Activated T-cell treated with anti-CD3 and anti-CD28 coated beads, Interleukin-2, amount 50 U/mL, for 4 hours (primary cell): ENCODE measurements at regions not wholly inside any gene's neighbourhood (a gene's known extent, or its start where the extent isn't known, plus 50 kb on each side); places are given as distances from the start of the nearest gene placed in this dataset.

Experiments
- ATAC-seq, 2 donors: fragments of 200-7000 bp; cut with Tn5 transposase; one replicate each; pipeline ENCODE4 v1.10.0; 2021
- DNase-seq: peaks from one replicate; pipeline ENCODE4 v3.0.0-alpha.2; 2020
- H3K27me3 Mint-ChIP-seq: one replicate; pipeline ENCODE4 v1.8.0; 2021; ENCODE audit warnings: low read depth, mixed read lengths
- H3K36me3 Mint-ChIP-seq: one replicate; pipeline ENCODE4 v1.8.0; 2022; ENCODE audit warnings: mixed read lengths; ENCODE audit not compliant: insufficient read depth
- H3K4me1 Mint-ChIP-seq: one replicate; pipeline ENCODE4 v1.8.0; 2021; ENCODE audit warnings: low read depth, mixed read lengths
- H3K4me3 Mint-ChIP-seq: one replicate; pipeline ENCODE4 v1.8.0; 2021; ENCODE audit warnings: mild to moderate bottlenecking, moderate library complexity, mixed read lengths
- H3K9me3 Mint-ChIP-seq: one replicate; pipeline ENCODE4 v1.8.0; 2021; ENCODE audit warnings: mixed read lengths

DNA sequence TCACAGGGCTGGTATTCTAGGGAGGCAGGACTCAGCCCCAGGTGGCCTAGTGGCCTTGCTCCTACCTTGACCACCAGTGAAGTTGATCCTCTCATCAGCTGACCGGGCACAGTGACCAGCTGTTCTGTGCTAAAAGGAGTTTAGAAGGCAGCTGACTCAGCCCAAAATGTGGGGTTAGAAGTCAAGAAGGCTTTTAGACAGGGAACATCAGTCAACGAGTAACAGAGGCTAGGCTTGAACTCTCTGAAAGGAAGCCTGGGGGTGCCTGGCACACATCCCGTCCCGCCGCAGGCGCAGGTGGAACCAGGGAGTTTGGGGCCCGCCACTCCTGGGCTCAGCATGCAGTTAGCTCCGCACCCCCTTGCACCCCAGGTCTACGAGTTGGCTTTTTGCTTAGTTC lies 114.9 kb upstream of the SLC45A1 start:
- ATAC-seq: no peak
- Mint-ChIP-seq H3K27me3 (peaks cover 2% of the 10 kb centered on the region), H3K36me3 (no peaks in the 10 kb centered on the region), H3K4me1 (peaks cover 4% of the 10 kb centered on the region), H3K9me3 (no peaks in the 10 kb centered on the region), H3K4me3 (no peak overlapping the region)
- no peak for DNase-seq

DNA sequence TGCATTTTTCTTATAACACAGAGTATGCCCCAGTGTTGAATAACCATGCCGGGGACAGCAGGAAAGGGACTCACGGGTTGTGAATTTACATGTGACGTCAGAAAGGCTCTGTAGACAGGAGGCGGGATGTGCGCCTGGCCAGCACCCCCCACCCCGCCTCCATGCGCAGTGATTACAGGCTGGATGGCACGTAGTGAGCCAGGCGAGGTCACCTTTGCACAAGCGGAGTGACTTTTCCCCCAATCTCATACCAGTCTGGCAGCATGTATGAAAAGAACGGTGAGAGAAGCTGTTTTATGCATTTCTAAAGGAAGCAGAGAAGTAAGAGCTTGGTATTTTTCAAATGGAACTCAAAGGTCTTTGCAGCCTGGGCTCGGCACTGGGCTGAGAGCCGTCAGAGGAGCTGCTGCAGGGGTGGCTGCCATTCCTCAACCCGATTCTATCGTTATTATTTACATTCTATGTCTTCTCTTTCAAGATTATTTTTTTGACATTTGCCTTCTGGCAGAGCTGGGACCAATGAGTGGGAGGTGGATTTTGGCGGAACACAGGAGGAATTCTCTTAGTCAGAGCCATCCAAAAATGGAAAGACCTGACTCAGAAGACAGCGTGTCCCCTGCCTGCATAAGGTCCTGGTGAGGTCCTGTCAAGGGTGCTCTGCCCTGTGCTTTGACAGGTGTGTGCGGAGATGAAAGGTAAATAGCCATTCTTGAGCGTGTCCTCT lies 115.6 kb upstream of the SLC45A1 start:
- Mint-ChIP-seq H3K4me1 (peaks cover 9% of the 10 kb centered on the region), H3K27me3 (peaks cover 2% of the 10 kb centered on the region), H3K36me3 (no peaks in the 10 kb centered on the region), H3K4me3 (no peak overlapping the region), H3K9me3 (no peaks in the 10 kb centered on the region)
- DNase-seq: no peak
- ATAC-seq: no peak

GRCh38 chr1:8201331-8201861 lies 116.5 kb upstream of the SLC45A1 start:
- no peak overlapping the region for H3K4me3 Mint-ChIP-seq
- no peak for DNase-seq
- peaks cover 2% of the 10 kb centered on the region for H3K27me3 Mint-ChIP-seq
- ATAC-seq: no peak
- no peaks in the 10 kb centered on the region for H3K9me3 Mint-ChIP-seq
- no peaks in the 10 kb centered on the region for H3K36me3 Mint-ChIP-seq
- peaks cover 9% of the 10 kb centered on the region for H3K4me1 Mint-ChIP-seq

GRCh38 chr1:8200317-8201115 lies 117.4 kb upstream of the SLC45A1 start:
- Mint-ChIP-seq H3K27me3 (peaks cover 2% of the 10 kb centered on the region), H3K9me3 (no peaks in the 10 kb centered on the region), H3K4me3 (no peak overlapping the region), H3K4me1 (peaks cover 9% of the 10 kb centered on the region), H3K36me3 (no peaks in the 10 kb centered on the region)
- ATAC-seq (no peak), DNase-seq (no peak)

DNA sequence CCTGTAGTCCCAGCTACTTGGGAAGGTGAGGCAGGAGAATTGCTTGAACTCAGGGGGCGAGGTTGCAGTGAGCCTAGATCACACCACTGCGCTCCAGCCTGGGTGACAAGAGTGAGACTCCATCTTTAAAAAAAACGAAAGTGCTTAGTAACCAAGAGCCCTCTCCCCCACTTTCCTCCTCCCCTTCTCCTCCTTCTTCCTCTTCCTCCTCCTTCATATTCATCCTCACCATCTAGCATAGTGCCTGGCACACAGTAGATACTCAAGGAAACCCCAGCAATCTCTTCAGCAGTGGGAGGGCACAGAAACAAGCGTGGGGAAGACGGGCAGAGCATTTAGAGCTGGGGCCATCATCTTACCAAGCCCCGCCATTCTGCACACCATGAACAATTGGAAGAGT lies 119.4 kb upstream of the SLC45A1 start:
- Mint-ChIP-seq H3K4me1 (peaks cover 19% of the 10 kb centered on the region), H3K36me3 (no peaks in the 10 kb centered on the region), H3K4me3 (no peak overlapping the region), H3K27me3 (peaks cover 2% of the 10 kb centered on the region), H3K9me3 (no peaks in the 10 kb centered on the region)
- no peak for ATAC-seq
- DNase-seq: no peak

DNA sequence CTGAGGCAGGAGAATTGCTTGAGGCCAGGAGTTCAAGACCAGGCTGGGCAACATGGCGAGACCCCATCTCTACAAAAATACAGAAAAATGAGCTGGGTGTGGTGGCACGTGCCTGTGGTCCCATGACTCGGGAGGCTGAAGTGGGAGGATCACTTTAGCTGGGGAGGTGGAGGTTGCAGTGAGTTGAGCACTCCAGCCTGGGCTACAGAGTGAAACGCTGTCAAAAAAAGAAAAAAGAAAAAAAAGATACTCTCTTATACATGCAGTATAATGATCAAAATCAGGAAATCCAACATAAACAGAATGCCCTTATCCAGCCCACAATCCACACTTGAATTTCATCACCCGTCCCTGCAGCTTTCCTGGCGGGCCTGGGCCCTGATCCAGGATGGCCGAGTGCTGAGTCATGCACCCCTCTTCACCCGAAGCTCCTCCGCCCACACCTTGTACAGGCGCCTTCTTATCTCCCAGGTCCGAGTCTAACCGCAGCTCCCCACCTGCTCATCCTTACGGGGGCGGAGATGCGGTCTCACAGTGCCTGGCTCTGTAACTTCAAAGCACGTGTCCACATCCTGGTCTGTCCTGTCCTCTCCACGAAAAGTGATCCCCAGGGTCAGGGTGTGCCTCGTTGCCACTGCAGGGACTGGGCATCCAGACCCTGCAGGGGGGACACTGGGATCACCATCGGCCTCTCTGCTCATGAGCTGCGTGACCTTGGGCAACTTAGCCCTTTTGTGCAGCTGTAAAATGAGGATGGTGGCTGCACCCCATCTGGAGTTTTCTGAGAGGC lies 120.2 kb upstream of the SLC45A1 start:
- ATAC-seq (no peak), DNase-seq (no peak)
- Mint-ChIP-seq H3K4me3 (no peak overlapping the region), H3K36me3 (no peaks in the 10 kb centered on the region), H3K4me1 (peaks cover 19% of the 10 kb centered on the region), H3K27me3 (peaks cover 2% of the 10 kb centered on the region), H3K9me3 (no peaks in the 10 kb centered on the region)

DNA sequence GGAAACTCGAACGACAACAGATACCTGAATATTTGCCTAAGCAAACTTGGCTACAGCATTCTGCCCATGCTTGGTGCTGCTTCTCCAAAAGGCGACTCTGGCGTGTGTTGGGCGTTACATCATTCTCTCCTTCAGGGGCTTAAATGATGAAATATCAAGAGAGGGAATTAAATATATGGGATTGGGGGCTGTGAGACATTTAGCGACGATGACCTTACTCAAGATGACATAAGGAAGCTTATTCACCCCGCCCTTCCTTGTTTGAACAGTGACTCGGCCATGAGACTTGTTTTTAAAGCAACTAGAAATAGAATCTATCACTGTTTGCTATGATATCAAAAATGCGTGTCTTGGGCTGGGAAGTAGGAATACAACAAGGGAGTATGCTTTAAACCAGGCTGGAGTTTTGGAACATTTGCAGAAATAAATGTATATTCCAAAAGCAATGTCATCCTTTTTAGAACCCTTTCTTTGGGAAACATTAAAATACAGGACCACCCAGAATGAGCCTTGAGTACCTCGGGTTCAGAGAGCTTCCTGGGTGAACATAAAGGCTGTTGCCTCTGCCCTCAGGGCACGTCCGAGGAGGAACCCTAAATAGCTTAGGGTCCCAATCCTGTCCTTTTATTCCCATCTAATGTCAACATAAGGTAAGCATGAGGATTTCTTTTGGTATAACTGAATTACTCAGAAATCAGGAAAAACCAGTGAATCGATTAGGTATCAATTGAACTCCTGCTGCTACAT lies 123.3 kb upstream of the SLC45A1 start:
- DNase-seq (no peak), ATAC-seq (no peak)
- no peak overlapping the region for H3K4me3 Mint-ChIP-seq
- no peaks in the 10 kb centered on the region for H3K36me3 Mint-ChIP-seq
- no peaks in the 10 kb centered on the region for H3K27me3 Mint-ChIP-seq
- H3K9me3 Mint-ChIP-seq: no peaks in the 10 kb centered on the region
- peaks cover 17% of the 10 kb centered on the region for H3K4me1 Mint-ChIP-seq

DNA sequence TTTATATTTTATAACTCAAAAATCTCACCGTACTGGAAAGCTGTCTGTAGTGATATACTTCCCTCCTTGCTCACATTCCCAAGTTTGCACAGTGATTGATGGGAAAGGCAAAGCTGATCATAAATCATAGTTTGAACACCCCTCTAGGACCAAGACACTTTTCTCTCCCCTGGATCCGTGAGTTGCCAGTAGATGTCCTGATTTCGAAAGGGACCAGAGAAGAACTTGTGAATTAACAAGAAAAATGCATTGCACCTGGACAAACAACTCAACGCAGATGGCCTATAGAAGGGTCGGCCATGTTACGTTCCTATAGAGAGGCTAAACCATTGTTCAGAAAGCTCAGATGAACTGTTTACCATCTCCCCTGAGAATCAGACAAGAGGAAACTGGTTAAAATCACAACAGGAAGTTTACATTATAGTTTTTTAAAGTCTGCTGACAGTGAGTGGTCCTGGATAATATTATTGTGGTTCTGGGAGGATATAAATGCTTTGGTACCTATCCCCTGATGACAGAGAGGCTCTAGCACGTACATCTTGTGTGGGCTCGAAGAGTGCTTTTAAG lies 124.0 kb upstream of the SLC45A1 start:
- H3K36me3 Mint-ChIP-seq: no peaks in the 10 kb centered on the region
- ATAC-seq (no peak), DNase-seq (no peak)
- peaks cover 17% of the 10 kb centered on the region for H3K4me1 Mint-ChIP-seq
- H3K4me3 Mint-ChIP-seq: no peak overlapping the region
- no peaks in the 10 kb centered on the region for H3K27me3 Mint-ChIP-seq
- no peaks in the 10 kb centered on the region for H3K9me3 Mint-ChIP-seq

- Mint-ChIP-seq H3K4me1 (peaks cover 10% of the 10 kb centered on the region), H3K9me3 (no peaks in the 10 kb centered on the region), H3K36me3 (no peaks in the 10 kb centered on the region), H3K27me3 (no peaks in the 10 kb centered on the region), H3K4me3 (no peak overlapping the region)
- ATAC-seq (no peak), DNase-seq (no peak)
Measured at GRCh38 chr1:8191474-8191873, 126.4 kb upstream of the SLC45A1 start.

DNA sequence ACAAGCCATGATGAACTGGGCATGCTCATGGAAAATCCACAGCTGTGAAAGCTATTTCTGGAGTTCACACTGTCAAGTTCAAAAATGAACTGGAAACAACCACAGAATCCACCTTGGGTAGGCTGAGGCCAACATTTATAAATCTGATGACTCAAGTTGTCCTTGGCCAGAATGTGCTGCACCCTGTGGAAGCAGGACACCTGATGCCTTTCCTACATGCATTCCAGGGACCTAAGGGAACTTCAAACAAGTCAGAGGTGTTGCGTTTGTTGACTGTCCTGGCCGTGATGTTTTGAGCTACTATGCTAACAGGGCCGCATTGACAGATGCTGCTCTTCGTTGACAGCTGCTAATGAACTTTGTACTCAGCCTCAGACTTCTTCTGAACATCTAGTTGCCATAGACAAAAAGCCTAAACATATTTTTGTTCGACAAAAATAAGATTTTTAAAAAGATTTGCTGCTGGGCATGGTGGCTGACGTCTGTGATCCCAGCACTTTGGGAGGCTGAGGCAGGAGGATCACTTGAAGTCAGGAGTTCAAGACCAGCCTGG lies 127.9 kb upstream of the SLC45A1 start:
- Mint-ChIP-seq H3K4me1 (peaks cover 10% of the 10 kb centered on the region), H3K36me3 (no peaks in the 10 kb centered on the region), H3K27me3 (no peaks in the 10 kb centered on the region), H3K9me3 (no peaks in the 10 kb centered on the region), H3K4me3 (no peak overlapping the region)
- DNase-seq (no peak), ATAC-seq (no peak)

GRCh38 chr1:8185400-8185799 lies 132.5 kb upstream of the SLC45A1 start:
- H3K27me3 Mint-ChIP-seq: no peaks in the 10 kb centered on the region
- no peaks in the 10 kb centered on the region for H3K36me3 Mint-ChIP-seq
- H3K9me3 Mint-ChIP-seq: no peaks in the 10 kb centered on the region
- H3K4me3 Mint-ChIP-seq: no peak overlapping the region
- H3K4me1 Mint-ChIP-seq: peaks cover 19% of the 10 kb centered on the region
- DNase-seq (no peak), ATAC-seq (no peak)

- Mint-ChIP-seq H3K27me3 (no peaks in the 10 kb centered on the region), H3K4me3 (no peak overlapping the region), H3K36me3 (no peaks in the 10 kb centered on the region), H3K9me3 (peaks cover 8% of the 10 kb centered on the region), H3K4me1 (peaks cover 19% of the 10 kb centered on the region)
- DNase-seq (no peak), ATAC-seq (no peak)
Measured at GRCh38 chr1:8184301-8184700, 133.6 kb upstream of the SLC45A1 start.

- Mint-ChIP-seq H3K9me3 (peaks cover 18% of the 10 kb centered on the region), H3K36me3 (peaks cover 2% of the 10 kb centered on the region), H3K4me1 (peaks cover 19% of the 10 kb centered on the region), H3K27me3 (no peaks in the 10 kb centered on the region), H3K4me3 (peak overlapping the region; percentile 22)
- peak; percentile 87 to 90 for ATAC-seq
- DNase-seq: no peak
Measured at GRCh38 chr1:8182034-8182761, 135.7 kb upstream of the SLC45A1 start.
